Neural cell (in vitro differentiated cells): ENCODE measurements at regions not wholly inside any gene's neighbourhood (a gene's known extent, or its start where the extent isn't known, plus 50 kb on each side); places are given as distances from the start of the nearest gene placed in this dataset.

Source experiments
- H2AFZ ChIP-seq: fragments of 200-600, 300-800 bp; sonication (generic), shearing (Covaris generic); 2 replicates; pipeline ENCODE4 v1.6.0; 2014; ENCODE audit warnings: low read depth, mild to moderate bottlenecking, antibody characterized with exemption, low read length, moderate library complexity
- H3F3A ChIP-seq: fragments of 200-600 bp; shearing (Covaris generic); 2 replicates; pipeline ENCODE4 v1.6.1; 2016; ENCODE audit warnings: mild to moderate bottlenecking, moderate library complexity, mixed read lengths, antibody characterized with exemption, low read length; ENCODE audit not compliant: insufficient read depth, poor library complexity, severe bottlenecking
- H3K27ac ChIP-seq: fragments of 200-600, 300-800 bp; sonication (generic), shearing (Covaris generic); 2 replicates; pipeline ENCODE4 v1.5.1; 2014; ENCODE audit warnings: mild to moderate bottlenecking, low read length, moderate library complexity
- H3K27me3 ChIP-seq: fragments of 300-800, 200-600 bp; sonication (generic), shearing (Covaris generic); 2 replicates; pipeline ENCODE4 v1.6.0; 2014; ENCODE audit warnings: mild to moderate bottlenecking, low read depth, low read length, moderate library complexity; ENCODE audit not compliant: insufficient read depth
- H3K36me3 ChIP-seq: fragments of 300-800, 200-600 bp; sonication (generic), shearing (Covaris generic); 2 replicates; pipeline ENCODE4 v1.5.1; 2014; ENCODE audit warnings: mild to moderate bottlenecking, antibody characterized with exemption, low read length, moderate library complexity; ENCODE audit not compliant: insufficient read depth
- H3K4me2 ChIP-seq: fragments of 300-800, 200-600 bp; sonication (generic), shearing (Covaris generic); 2 replicates; pipeline ENCODE4 v1.6.0; 2014; ENCODE audit warnings: mild to moderate bottlenecking, low read length
- H3K4me3 ChIP-seq: fragments of 300-800, 200-600 bp; sonication (generic), shearing (Covaris generic); 2 replicates; pipeline ENCODE4 v1.5.1; 2014; ENCODE audit warnings: mild to moderate bottlenecking, low read length, moderate library complexity
- H3K79me2 ChIP-seq: fragments of 200-600 bp; shearing (Covaris generic); replicated peaks from 2 replicates; pipeline ENCODE4 v1.6.0; 2014; ENCODE audit warnings: mild to moderate bottlenecking, low read length, moderate library complexity; ENCODE audit not compliant: insufficient read depth
- H3K9ac ChIP-seq: fragments of 300-800, 200-600 bp; sonication (generic), shearing (Covaris generic); 2 replicates; pipeline ENCODE4 v1.6.1; 2016; ENCODE audit warnings: mild to moderate bottlenecking, low read length, mixed read lengths
- H3K9me2 ChIP-seq: fragments of 200-600 bp; shearing (Covaris generic); 2 replicates; pipeline ENCODE4 v1.6.1; 2016; ENCODE audit warnings: mild to moderate bottlenecking, low read length, mixed read lengths; ENCODE audit not compliant: insufficient read depth
- H3K9me3 ChIP-seq: fragments of 200-600, 300-800 bp; sonication (generic), shearing (Covaris generic); 2 replicates; pipeline ENCODE4 v1.6.1; 2016; ENCODE audit warnings: mild to moderate bottlenecking, mixed run types, low read length, moderate library complexity, mixed read lengths
- H4K20me1 ChIP-seq: fragments of 200-600 bp; shearing (Covaris generic); 2 replicates; pipeline ENCODE4 v1.6.1; 2016; ENCODE audit warnings: mild to moderate bottlenecking, mixed run types; ENCODE audit not compliant: insufficient read depth
- CTCF ChIP-seq: fragments of 450-650 bp; IDR thresholded peaks from 2 replicates; pipeline ENCODE4 v1.5.1; 2014; ENCODE audit warnings: antibody characterized with exemption, mild to moderate bottlenecking, moderate library complexity; ENCODE audit not compliant: poor library complexity, severe bottlenecking
- EP300 ChIP-seq: fragments of 450-650 bp; conservative IDR thresholded peaks from 2 replicates; pipeline ENCODE4 v1.6.1; 2014; ENCODE audit warnings: antibody characterized with exemption, mild to moderate bottlenecking, moderate library complexity; ENCODE audit not compliant: poor library complexity, severe bottlenecking
- EZH2 ChIP-seq: fragments of 200-600, 300-800 bp; shearing (Covaris generic), sonication (generic); IDR thresholded peaks from 2 replicates; pipeline ENCODE4 v1.6.1; 2014; ENCODE audit warnings: antibody characterized with exemption, low read length, borderline replicate concordance, mild to moderate bottlenecking; ENCODE audit not compliant: insufficient read depth, poor library complexity, severe bottlenecking
- MXI1 ChIP-seq: fragments of 450-650 bp; conservative IDR thresholded peaks from 2 replicates; pipeline ENCODE4 v1.6.1; 2014; ENCODE audit warnings: antibody characterized with exemption, mild to moderate bottlenecking; ENCODE audit not compliant: poor library complexity, severe bottlenecking
- POLR2AphosphoS5 ChIP-seq: IDR thresholded peaks from 2 replicates; pipeline ENCODE4 v1.6.1; 2012
- RAD21 ChIP-seq: fragments of 450-650 bp; conservative IDR thresholded peaks from 2 replicates; pipeline ENCODE4 v1.6.1; 2014; ENCODE audit warnings: antibody characterized with exemption, mild to moderate bottlenecking, moderate library complexity
- REST ChIP-seq: IDR thresholded peaks from 2 replicates; pipeline ENCODE4 v1.6.1; 2012; ENCODE audit warnings: borderline replicate concordance
- SMC3 ChIP-seq: fragments of 450-650 bp; conservative IDR thresholded peaks from 2 replicates; pipeline ENCODE4 v1.6.1; 2014; ENCODE audit warnings: antibody characterized with exemption, mild to moderate bottlenecking, moderate library complexity; ENCODE audit not compliant: poor library complexity
- TAF1 ChIP-seq: IDR thresholded peaks from 2 replicates; pipeline ENCODE4 v1.6.1; 2012; ENCODE audit warnings: low read depth

GRCh38 chr6:168145747-168146596 lies 67.0 kb upstream of the FRMD1 start:
- Histone ChIP-seq H3K79me2 (no peaks in the 10 kb centered on the region), H3F3A (no peaks in the 10 kb centered on the region), H3K27me3 (no peaks in the 10 kb centered on the region), H3K4me2 (no peak overlapping the region), H3K36me3 (no peaks in the 10 kb centered on the region), H3K4me3 (no peak overlapping the region), H4K20me1 (no peaks in the 10 kb centered on the region), H3K27ac (no peak overlapping the region), H3K9me2 (no peaks in the 10 kb centered on the region), H2AFZ (no peak overlapping the region), H3K9me3 (no peaks in the 10 kb centered on the region), H3K9ac (no peak overlapping the region)
- TF ChIP-seq CTCF (no peak), RAD21 (no peak), MXI1 (no peak), SMC3 (no peak), REST (no peak), POLR2AphosphoS5 (no peak), EZH2 (no peak), EP300 (no peak), TAF1 (no peak)

- Histone ChIP-seq H3K36me3 (no peaks in the 10 kb centered on the region), H3K27me3 (no peaks in the 10 kb centered on the region)
Measured at GRCh38 chr6:168139121-168139520, 60.1 kb upstream of the FRMD1 start.

More at GRCh38 chr6:168139121-168139520, 60.1 kb upstream of the FRMD1 start:
- Histone ChIP-seq H3K9me3 (no peaks in the 10 kb centered on the region), H3K27ac (no peak overlapping the region), H2AFZ (no peak overlapping the region), H3K9ac (no peak overlapping the region), H4K20me1 (no peaks in the 10 kb centered on the region), H3K4me3 (no peak overlapping the region), H3K9me2 (no peaks in the 10 kb centered on the region), H3K4me2 (no peak overlapping the region), H3F3A (no peaks in the 10 kb centered on the region), H3K79me2 (no peaks in the 10 kb centered on the region)
- TF ChIP-seq RAD21, result no peak
- TF ChIP-seq CTCF, result no peak
- TF ChIP-seq EZH2, result no peak
- no peak for TF ChIP-seq SMC3
- no peak for TF ChIP-seq MXI1
- no peak for TF ChIP-seq TAF1
- TF ChIP-seq EP300, result no peak
- TF ChIP-seq POLR2AphosphoS5, result no peak
- TF ChIP-seq REST, result no peak
